HUDEP-2 (cell line): ENCODE measurements at regions not wholly inside any gene's neighbourhood (a gene's known extent, or its start where the extent isn't known, plus 50 kb on each side); places are given as distances from the start of the nearest gene placed in this dataset.
"Not testable (repeated sequence)": the region's sequence is repeated elsewhere in the genome, so short reads cannot be mapped to it uniquely, and the experiment has no call there.

Experiments
- DNase-seq, 76 experiments: peaks; one replicate each; lab custom pipeline; 2025; ENCODE audit not compliant: unreplicated experiment in 76 of 76; lab: John Stamatoyannopoulos, UW

DNA sequence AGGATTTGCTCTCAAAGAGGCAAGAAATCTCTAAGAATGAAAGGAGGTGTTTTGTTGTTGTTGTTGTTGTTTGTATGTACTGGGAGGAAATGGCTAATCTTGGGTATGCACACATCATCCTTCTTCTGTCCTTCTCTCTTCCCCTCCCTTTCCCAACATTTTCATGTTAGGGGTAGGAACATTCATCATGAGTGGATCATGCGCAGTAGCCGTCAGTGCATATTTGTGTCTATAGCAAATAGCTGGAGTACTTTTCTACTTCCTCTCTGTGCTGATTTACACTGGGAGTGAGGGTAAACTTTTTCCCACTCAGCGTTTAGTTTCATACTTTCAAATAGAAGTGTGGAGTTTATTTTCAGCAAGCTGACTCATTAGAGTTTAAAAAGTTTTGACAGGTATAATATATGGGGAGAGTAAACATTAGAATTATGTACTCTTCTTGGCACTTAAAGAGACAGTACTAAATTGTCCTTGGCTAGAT, 80.5 kb upstream of the PRKG1 start:
- DNase-seq = no peak

DNA sequence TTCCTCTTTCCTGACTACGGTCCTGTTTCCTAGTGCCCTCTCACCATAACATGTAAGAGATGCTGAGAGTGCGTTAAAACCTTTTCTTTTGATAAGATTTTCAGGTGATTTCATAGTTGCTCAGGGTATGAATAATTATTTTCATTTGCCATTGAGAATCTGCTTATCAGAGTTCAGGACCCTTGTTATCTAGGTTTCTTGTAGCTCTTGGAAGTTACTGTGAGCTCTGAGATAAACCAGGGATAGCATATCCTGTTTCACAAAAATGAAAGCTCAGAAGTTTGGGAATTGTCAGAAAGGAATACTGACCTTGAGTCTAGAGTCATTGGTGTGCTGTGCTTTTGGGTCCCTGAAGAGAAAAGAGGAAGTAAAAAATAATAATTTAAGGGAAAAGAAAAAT, 76.8 kb upstream of the PRKG1 start:
- no peak for DNase-seq

DNA sequence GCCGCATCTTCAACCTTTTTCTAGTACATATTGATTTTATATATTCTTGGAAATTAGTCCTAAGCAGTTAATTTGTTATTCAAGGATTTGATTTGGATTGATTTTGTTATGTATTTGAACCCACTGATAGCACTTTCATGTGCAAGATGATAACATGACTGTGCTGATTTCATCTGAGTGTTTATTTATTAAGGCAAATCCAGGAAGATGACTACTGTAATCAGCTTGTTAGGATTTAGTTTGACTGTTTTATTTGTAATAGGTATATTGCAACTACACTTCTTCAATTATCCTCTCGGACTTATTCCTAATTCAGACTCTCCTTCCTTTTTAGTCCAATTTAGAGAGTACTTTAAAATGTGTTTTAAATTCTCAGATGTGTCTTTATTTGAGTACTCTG, 75.1 kb upstream of the PRKG1 start:
- no peak for DNase-seq

DNA sequence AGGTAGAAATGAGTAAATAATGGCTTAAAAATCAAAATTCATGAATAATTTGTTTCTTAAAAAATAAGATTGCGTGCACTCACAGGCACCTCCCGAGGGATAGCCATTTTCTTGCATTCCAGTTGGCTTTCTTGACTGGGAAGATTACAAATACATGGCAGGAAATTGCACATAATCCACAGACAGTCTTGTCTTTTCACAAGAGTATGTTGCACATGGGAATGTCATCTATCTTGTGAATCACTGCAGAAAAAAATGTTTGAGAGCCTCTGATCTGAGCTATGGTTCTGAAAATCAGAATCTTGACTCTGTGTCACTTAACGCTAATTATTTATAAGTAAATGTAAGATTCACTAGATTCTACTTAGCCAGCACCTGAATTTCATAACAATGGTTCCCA, 74.1 kb upstream of the PRKG1 start:
- no peak for DNase-seq

DNA sequence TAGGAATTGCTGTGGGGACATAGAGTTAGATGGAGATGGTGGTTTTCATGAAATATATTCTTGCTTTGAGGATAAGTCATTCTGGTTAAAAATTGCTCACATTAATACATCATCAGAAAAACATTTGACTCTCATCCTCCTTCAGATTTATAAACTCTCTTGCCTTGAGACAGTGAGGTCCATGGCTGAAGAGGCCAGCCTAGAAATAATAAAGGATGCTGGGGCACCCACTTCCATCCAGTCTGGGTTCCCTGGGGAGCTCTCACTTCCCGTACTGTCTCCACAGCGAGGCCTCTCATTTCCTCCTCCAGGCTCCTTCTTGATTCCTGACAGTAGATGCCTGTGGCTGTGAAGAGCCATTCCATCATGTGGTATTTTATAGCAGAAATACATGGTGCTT, 73.3 kb upstream of the PRKG1 start:
- no peak for DNase-seq

DNA sequence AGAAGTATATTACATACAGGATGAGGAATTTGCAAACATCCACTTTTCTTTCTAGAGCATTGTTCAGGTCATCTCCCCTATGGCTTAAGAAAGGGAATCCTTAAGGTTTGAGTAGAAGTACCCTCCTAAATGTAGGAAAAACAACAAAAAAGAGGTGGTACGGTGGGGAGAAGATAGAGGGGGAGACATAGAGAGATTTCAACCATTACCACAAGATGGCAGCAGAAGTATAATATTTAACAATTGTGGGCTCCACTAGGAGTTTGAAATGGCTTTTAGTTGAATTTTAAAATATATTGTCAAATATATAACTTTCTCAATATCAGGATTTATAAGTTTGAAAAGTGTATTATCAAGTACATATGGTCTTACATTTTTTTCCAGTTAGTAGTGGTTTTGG, 72.7 kb upstream of the PRKG1 start:
- DNase-seq = peak in 2 of 76 experiments; percentile 14 to 16

DNA sequence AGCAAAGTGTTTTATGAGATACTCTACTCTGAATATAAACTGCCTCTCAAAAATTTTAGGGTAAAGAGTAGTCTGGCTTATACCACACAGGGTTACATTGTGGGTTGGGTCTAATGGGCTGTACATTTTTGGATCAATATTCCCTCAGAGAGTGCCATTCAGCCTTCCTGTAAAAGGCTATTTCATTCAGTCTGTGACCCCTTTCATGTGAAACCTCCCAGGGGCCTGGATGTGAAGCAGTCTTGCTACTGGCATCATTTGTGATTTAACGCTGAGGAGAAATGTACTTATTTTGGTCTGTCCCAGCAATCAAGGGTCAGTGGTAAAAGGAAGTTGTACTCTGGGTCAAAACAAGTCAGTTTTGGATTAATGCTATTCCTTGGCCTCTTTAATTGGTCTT, 71.8 kb upstream of the PRKG1 start:
- no peak for DNase-seq

DNA sequence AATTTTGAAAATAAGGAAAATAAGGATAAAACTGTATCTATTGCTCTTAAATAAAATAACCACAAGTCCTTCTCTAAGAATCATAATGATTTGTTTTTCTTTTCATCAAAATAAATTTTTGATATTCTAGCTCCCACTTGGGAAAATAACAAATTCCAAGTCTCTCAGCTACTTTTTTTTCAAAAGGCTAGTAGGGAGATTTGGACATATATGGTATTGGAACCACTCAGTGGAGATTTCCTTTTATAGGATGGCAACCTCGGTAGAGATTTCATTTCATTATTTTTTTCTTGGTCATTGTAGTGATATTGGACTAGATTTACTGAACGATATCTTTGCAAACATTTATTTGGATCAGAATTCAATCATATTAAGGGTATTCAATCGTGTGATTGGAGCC, 69.5 kb upstream of the PRKG1 start:
- no peak for DNase-seq

DNA sequence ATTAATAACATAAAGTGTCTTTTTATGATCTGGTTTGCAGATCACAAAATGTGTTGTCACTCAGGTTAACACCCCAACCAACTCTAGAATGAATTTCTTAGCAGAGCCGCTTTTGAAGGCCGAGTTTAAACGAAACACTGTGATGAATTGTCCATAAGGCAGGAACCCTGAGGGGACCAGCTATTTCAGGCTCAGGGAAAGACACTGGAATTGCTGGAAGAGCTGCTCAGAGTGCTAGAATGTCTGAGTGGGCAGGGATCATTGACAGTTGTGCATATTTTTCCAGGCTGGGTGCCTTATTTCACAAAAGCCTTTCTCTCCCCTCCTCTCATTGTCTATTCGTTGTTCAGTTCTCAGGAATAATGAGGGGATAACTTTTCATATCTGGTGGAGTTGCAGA, 68.7 kb upstream of the PRKG1 start:
- no peak for DNase-seq

DNA sequence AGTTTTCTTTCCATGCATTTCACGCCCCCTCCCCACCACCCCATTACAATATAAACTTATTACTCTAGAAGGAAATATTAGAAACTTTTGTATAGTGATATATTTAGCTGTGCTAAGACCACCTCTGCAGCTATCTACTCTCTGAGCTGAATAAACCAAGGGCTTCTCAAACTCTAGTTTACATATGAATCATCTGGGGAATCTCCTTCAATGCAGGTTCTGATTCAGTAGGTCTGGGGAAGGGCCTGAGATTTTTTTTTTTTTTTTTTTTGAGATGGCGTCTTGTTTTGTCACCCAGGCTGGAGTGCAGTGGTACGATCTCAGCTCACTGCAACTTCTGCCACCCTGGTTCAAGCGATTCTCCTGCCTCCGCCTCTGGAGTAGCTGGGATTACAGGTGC, 67.6 kb upstream of the PRKG1 start:
- no peak for DNase-seq

DNA sequence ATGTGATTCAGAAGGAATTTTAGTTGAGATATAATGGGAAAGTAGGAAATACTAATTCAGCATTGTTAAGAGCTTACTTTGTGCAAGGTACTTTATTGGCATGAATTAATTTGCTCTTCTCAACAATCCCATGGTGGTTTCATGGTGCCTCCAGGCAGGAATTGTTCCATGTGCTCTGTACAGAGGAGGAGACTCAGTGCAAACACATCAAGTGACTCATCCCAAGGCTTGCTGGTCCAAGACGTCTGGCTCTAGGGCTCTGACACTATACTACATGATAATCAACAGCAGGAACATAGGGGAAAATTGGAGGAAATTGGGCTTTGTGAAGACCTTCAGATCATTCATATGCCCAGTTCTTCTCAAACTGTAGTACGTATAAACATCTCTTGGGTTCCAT, 66.5 kb upstream of the PRKG1 start:
- no peak for DNase-seq

DNA sequence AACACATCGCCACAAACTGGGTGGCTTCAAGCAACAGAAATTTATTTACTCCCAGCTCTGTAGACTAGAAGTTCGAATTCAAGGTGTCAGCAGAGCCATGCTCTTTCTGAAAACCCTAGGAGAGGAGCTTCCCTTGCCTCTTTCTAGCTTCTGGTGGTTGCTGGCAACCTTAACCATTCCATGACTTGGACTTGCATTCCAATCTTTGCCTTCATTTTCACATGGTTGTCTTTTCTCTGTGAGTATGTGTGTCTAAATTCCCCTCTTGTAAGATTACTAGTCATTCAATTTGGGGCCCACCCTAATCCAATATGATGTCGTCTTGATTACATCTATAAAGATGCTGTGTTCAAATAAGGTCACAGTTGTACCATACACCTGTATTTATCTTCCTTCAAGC, 65.9 kb upstream of the PRKG1 start:
- no peak for DNase-seq

DNA sequence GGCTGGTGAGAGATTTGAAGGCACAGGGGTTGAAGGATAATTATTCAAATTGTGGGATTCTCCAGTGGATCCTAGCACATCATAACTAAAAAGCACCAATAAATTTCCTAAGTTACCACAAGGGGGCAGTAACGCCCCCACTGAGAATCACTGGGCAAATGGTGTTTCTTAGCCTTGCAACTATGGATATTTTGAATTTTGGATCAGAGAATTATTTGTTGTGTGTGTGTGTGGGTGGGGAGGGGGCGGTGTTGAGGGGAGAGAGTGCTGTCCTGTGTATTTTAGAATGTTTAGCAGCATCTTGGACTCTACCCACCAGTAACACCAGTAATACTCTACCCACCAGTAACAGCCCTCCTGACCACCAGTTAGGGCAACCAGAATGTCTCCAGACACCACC, 63.3 kb upstream of the PRKG1 start:
- peak in 11 of 76 experiments; percentile 1 to 26 (median 9) for DNase-seq

DNA sequence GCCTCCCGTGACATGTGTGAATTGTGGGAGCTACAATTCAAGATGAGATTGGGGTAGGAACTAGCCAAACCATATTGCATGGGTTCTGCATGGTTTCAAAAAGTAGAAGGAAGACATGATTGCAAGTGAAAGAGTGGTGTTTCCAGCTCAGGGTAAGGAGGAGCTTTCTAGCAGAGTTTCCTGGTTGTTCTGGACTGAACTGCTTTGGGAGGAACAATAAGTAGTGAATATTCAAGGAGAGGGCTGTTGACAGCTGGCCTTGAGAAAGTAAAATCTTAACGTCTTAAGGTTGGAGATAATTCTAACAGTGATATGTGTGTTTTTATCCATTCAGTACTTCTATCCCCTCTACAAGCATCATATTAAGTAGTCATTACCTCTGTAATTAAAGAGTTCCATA, 62.2 kb upstream of the PRKG1 start:
- no peak for DNase-seq

DNA sequence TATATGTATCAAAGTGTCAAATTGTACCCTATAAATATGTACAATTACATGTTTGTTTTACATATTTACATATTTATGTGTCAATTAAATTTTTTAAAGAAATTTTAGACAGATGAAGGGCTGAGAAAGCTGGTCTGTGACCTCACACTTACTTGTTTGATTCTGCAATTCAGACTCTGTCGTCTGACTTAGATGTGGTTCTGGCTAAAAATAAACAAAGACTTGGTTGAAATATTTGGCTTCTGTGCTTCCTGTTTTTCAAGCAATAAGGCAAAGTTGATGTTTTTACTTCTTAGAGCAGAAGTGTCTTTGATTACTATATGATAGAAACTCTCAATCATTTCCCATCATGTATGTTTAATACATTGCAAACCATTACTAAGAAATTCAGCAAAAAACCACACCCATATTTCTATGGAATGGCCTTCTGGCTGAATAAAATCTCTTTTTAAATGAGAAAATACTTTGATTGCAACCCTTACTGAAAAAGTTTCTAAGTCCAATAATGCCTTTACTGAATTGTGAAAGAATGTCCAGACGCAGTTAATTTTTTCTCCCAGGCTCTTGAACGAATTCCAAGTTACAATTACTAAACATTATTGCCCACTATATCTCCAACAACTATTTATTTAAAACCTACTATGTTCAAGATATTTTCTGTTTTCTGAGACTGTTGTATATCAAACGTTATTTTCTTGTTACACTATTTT, 59.5 kb upstream of the PRKG1 start:
- DNase-seq = no peak

DNA sequence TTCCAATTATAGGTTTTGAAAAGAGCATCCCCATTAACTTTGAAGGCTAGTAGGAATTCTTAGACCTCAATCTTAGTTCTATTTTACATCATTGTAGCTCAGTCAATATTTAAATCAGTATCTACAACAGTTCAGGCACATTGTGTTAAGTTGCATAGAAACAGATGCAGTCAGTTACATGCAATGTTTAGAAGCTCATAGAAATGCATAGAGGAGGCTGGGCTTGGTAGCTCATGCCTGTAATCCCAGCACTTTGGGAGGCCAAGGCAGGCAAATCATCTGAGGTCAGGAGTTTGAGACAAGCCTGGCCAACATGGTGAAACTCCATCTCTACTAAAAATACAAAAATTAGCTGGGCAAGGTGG, 58.9 kb upstream of the PRKG1 start:
- DNase-seq = not testable (repeated sequence)

DNA sequence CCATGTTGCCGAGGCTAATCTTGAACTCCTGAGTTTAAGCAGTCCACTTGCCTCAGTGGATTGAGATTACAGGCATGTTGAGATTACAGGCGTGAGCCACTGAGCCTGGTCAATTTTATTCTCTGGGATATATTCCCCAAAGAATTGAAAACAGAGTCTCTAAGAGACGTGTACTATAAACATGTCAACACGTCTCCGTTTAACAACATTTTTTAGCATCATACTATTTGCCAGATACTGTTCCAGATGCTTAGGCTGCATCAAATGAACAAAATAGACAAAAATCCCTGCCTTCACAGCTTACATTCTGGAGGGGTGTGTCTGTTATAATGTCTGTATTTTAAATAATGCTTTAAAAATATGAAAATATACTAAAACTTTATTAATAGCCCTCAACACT, 54.1 kb upstream of the PRKG1 start:
- DNase-seq = no peak

DNA sequence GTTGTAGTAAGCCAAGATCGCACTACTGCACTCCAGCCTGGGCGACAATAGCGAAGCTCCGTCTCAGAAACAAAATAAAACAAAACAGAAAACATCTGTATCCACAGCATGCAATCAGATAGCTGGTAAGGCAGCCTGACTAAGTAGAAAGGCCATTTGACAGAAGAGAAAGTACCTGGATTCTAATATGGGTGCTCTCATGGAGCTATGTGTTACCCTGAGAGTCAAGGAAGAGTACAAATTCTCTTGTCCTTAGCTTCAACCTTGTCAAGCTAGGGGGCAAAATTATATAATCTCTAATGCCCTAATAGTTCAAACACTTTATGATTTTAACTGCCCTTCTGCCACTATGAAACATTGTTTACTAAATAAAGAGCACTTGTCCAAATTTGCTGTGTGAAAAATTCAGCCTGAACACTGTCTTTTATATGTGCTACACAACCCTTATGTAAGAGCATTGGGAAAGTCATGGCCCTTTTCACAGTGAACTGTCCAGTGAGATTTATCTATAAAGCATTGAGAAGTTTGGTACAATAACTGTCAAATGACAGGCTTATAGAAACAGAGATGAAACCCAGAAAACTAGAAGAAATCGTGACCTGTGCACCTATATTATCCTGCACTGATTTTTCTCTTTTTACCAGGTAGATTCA, 51.2 kb upstream of the PRKG1 start:
- DNase-seq = no peak

DNA sequence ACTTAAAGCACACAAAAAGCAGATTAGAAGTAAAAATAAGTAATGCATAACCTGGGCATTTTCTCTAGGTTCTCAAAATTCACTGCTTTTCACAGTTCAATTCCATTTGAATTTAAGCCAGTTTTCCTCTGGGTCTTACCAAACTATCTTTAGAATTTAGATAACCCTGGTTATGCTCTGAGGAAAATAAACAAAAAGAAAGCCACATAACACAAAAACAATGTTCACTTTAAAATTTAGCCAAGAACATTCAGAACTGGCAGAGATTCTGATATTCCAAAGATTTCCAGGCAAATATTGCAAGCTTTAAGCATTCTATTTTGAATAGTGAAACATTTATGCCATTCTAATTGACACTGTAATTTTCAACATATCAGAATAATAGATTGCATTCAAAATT, 50.7 kb upstream of the PRKG1 start:
- no peak for DNase-seq
